HG03196 (cell line): ENCODE measurements at regions not wholly inside any gene's neighbourhood (a gene's known extent, or its start where the extent isn't known, plus 50 kb on each side); places are given as distances from the start of the nearest gene placed in this dataset.

Experiments used
- ATAC-seq: cut with Tn5 transposase; IDR thresholded peaks from one replicate; pipeline ENCODE4 v1.9.1; 2021; ENCODE audit not compliant: unreplicated experiment

GRCh38 chr2:576292-576691 is 100.9 kb downstream of the TMEM18 start:
- no peak for ATAC-seq

GRCh38 chr2:575727-576236 is 101.4 kb downstream of the TMEM18 start:
- no peak for ATAC-seq

GRCh38 chr2:575030-575726 is 102.0 kb downstream of the TMEM18 start:
- no peak for ATAC-seq

- ATAC-seq = no peak
Measured at GRCh38 chr2:573805-574392, 103.3 kb downstream of the TMEM18 start.

- no peak for ATAC-seq
Measured at GRCh38 chr2:573025-573424, 104.2 kb downstream of the TMEM18 start.

- ATAC-seq = no peak
Measured at GRCh38 chr2:569681-570080, 107.5 kb downstream of the TMEM18 start.

GRCh38 chr2:568639-569235 is 108.5 kb downstream of the TMEM18 start:
- no peak for ATAC-seq

- ATAC-seq = no peak
Measured at GRCh38 chr2:567865-568638, 109.2 kb downstream of the TMEM18 start.

- no peak for ATAC-seq
Measured at GRCh38 chr2:567496-567864, 109.7 kb downstream of the TMEM18 start.

- no peak for ATAC-seq
Measured at GRCh38 chr2:566379-567313, 110.6 kb downstream of the TMEM18 start.

GRCh38 chr2:564471-565181 is 112.6 kb downstream of the TMEM18 start:
- ATAC-seq = no peak

- ATAC-seq = no peak
Measured at GRCh38 chr2:563512-563911, 113.7 kb downstream of the TMEM18 start.

- ATAC-seq = no peak
Measured at GRCh38 chr2:562391-563364, 114.5 kb downstream of the TMEM18 start.

- ATAC-seq = no peak
Measured at GRCh38 chr2:558879-559278, 118.3 kb downstream of the TMEM18 start.

- ATAC-seq = no peak
Measured at GRCh38 chr2:558302-558642, 118.9 kb downstream of the TMEM18 start.

- ATAC-seq = no peak
Measured at GRCh38 chr2:557635-558301, 119.4 kb downstream of the TMEM18 start.

- no peak for ATAC-seq
Measured at GRCh38 chr2:556485-556884, 120.7 kb downstream of the TMEM18 start.

- ATAC-seq = no peak
Measured at GRCh38 chr2:555164-555922, 121.9 kb downstream of the TMEM18 start.
